GM10248 (cell line): ENCODE measurements at regions not wholly inside any gene's neighbourhood (a gene's known extent, or its start where the extent isn't known, plus 50 kb on each side); places are given as distances from the start of the nearest gene placed in this dataset.

ENCODE experiments used
- CTCF ChIA-PET: fragments of 300-600 bp; sonication (Branson Sonifier 250); formaldehyde crosslinking; extraction: SDS; loops from one replicate; lab custom pipeline; 2021; ENCODE audit warnings: antibody characterized with exemption; lab: Yijun Ruan, JAX
- POLR2A ChIA-PET: fragments of 350-650 bp; sonication (Branson Sonifier 250); formaldehyde crosslinking; extraction: SDS; loops from one replicate; lab custom pipeline; 2020; ENCODE audit warnings: antibody characterized with exemption; lab: Yijun Ruan, JAX
- DNase-seq: peaks from one replicate; pipeline ENCODE4 v3.0.0; 2012; ENCODE audit errors: extremely low spot score
- TF ChIP-seq, protein P1 (sequence below): IDR thresholded peaks from 2 replicates; pipeline ENCODE4 v1.5.1; 2012; ENCODE audit warnings: mild to moderate bottlenecking, low read depth; ENCODE audit errors: extremely low read depth, missing control alignments, control extremely low read depth

DNA sequence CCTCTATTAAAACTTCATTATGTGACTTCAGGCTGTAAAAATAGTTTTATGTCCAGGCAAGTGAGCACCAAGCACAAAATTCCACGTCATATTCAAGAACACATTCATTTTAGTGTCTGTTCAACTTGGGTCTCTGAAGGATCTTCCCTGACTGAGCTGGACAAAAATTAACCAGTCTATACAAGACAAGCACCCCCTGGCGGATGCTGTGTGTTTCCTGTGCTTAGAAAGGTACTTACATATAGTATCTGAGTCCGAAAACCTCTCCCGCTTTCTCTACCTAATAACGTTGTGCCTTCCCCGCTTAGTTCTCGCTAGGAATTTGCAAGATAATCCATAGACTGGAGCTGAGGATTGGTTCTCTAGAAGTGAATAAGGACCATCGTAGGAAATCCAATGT, 2214.5 kb upstream of the TENM3 start:
- TF ChIP-seq, protein P1, sequence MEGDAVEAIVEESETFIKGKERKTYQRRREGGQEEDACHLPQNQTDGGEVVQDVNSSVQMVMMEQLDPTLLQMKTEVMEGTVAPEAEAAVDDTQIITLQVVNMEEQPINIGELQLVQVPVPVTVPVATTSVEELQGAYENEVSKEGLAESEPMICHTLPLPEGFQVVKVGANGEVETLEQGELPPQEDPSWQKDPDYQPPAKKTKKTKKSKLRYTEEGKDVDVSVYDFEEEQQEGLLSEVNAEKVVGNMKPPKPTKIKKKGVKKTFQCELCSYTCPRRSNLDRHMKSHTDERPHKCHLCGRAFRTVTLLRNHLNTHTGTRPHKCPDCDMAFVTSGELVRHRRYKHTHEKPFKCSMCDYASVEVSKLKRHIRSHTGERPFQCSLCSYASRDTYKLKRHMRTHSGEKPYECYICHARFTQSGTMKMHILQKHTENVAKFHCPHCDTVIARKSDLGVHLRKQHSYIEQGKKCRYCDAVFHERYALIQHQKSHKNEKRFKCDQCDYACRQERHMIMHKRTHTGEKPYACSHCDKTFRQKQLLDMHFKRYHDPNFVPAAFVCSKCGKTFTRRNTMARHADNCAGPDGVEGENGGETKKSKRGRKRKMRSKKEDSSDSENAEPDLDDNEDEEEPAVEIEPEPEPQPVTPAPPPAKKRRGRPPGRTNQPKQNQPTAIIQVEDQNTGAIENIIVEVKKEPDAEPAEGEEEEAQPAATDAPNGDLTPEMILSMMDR = peak; percentile 27
- no peak for DNase-seq
- POLR2A ChIA-PET = no interaction called here
- CTCF ChIA-PET = interaction anchor here (1.1 to 3.7 kb wide), 5 partner anchors 9 to 1500 kb away, joined by 3 to 12 read pairs (median 3); no protein-coding TSS in a partner anchor

DNA sequence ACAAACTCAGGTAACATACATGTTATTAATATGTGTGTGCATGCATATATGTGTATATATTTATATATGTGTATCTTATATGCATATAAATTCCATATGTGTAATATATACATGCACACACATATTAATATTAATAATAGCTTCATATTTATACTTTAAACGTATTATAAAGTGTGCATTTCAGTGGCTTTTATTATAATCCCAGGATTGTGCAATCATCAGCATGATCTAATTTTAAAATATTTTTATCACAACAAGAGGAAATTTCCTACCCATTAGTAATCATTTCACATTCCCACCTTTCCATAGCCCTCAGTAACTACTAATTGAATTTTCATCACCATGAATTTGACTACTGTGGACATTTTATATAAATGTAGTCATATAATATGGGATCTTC, 2211.9 kb upstream of the TENM3 start:
- TF ChIP-seq, protein P1 = no peak
- POLR2A ChIA-PET = no interaction called here
- CTCF ChIA-PET = no interaction called here
- no peak for DNase-seq

DNA sequence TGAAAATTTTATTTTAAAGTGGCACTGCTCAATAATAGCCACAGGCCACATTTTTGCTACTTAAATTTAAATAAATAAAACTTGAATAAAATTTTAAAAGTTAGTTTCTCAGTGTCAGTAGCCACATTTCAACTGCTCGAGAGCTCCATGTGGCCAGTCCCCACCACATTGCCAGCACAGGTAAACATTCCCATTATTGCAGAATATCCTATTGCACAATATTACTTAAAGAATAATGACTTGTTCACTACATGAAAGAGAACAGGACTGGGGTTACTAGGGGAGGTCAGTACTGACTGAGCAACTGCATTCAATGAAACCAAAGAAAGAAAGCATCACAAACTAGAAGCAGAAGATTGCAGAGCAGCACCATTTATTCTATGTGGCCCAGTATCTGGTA, 2201.6 kb upstream of the TENM3 start:
- POLR2A ChIA-PET = no interaction called here
- CTCF ChIA-PET = no interaction called here
- TF ChIP-seq, protein P1 = no peak

DNA sequence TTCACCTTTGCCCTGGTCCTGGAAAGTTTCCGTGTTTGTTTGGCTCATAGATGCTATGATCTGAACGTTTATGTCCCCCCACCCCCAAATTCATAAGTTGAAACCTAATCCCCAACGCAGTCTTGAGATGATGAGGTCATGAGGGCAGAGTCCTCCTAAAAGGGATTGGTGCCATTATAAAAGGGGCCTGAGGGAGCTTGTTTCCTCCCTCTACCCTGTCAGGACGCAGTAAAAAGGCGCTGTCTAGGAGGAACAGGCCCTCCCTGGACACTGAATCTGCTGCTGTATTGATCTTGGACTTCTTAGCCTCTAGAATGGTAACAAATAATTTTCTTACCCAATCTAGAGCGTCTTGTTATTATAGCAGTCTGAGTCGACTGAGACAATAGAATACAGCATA, 2190.6 kb upstream of the TENM3 start:
- CTCF ChIA-PET = interaction anchor here (1.7 kb wide), 1 partner anchor 15 kb away, joined by 4 read pairs; no protein-coding TSS in a partner anchor
- POLR2A ChIA-PET = no interaction called here
- DNase-seq = no peak
- TF ChIP-seq, protein P1 = no peak

More for the DNA sequence above, 2201.6 kb upstream of the TENM3 start:
- DNase-seq = no peak

DNA sequence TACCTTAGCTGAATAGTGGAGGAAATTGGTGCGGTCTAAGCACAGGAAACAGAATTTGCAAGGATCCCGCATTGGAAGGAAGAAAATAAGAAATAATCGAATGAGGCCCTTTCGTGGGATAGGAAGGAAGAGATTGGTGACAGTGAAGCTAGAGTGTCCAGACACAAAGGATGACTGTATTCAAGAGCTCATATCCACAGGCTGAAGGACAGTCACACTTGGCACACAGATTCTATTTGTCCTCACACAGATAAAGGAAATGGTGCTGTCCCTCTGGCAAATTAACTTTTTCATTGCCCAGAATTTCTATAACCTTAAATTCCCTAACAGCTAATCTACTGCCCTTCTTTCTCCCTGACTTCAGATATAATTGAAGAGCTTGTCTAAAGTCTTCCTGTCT, 2188.9 kb upstream of the TENM3 start:
- CTCF ChIA-PET = no interaction called here
- POLR2A ChIA-PET = no interaction called here
- no peak for DNase-seq
- TF ChIP-seq, protein P1 = no peak

DNA sequence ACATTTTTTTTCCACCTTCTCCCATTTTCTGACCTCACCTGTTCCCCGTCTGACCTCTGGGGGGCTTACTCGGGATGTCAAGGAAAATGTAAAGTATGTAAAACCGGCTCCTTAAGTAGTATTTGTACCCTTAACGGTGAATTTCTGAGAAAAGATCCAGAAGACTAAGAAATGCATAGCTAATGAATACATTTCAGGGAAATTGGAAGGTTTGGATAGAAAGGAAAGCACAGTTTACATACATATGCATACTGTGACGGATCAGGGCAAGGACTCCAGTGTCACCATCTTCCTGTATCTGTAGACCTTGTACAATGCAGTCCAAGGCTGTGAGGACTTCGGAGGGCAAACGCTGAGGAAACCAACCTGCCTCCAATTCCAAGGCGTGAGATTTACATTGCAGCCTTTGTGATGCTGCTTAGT, 2185.9 kb upstream of the TENM3 start:
- DNase-seq = peak; percentile 11
- CTCF ChIA-PET = no interaction called here

More for the DNA sequence above, 2185.9 kb upstream of the TENM3 start:
- POLR2A ChIA-PET = no interaction called here
- TF ChIP-seq, protein P1 = peak; percentile 32
